Nephron (organoid): ENCODE measurements at regions not wholly inside any gene's neighbourhood (a gene's known extent, or its start where the extent isn't known, plus 50 kb on each side); places are given as distances from the start of the nearest gene placed in this dataset.

Experiments used
- H3K27ac Mint-ChIP-seq, 3 experiments: 2 replicates each; pipeline ENCODE4 v1.8.0; 2020; ENCODE audit warnings: mixed read lengths in 3 of 3, mild to moderate bottlenecking in 2 of 3, moderate library complexity in 1 of 3
- H3K27me3 Mint-ChIP-seq: 2 replicates; pipeline ENCODE4 v1.8.0; 2021; ENCODE audit warnings: low read depth, mild to moderate bottlenecking, moderate library complexity, mixed read lengths
- H3K36me3 Mint-ChIP-seq: 2 replicates; pipeline ENCODE4 v1.8.0; 2020; ENCODE audit warnings: low read depth, mixed read lengths
- H3K4me1 Mint-ChIP-seq: 2 replicates; pipeline ENCODE4 v1.8.0; 2020; ENCODE audit warnings: mixed read lengths
- H3K4me3 Mint-ChIP-seq, 3 experiments: 2 replicates each; pipeline ENCODE4 v1.8.0; 2020; ENCODE audit warnings: mild to moderate bottlenecking in 3 of 3, mixed read lengths in 3 of 3, moderate library complexity in 2 of 3
- H3K9me3 Mint-ChIP-seq: 2 replicates; pipeline ENCODE4 v1.8.0; 2020; ENCODE audit warnings: mixed read lengths
- CTCF ChIP-seq, 3 experiments: fragments of 200-600 bp; sonication (generic); IDR thresholded peaks; one replicate each; pipeline ENCODE4 v1.5.0; 2021; ENCODE audit warnings: antibody characterized with exemption in 3 of 3; ENCODE audit not compliant: unreplicated experiment in 3 of 3

- peaks cover 10% of the 10 kb centered on the region for H3K4me1 Mint-ChIP-seq
- peak overlapping the region in 1 of 3 experiments; percentile 18 for H3K27ac Mint-ChIP-seq
- no peak for TF ChIP-seq CTCF (IDR thresholded peaks at IDR 0.05; ENCODE audit: unreplicated experiment in 3 of 3)
- H3K27me3 Mint-ChIP-seq: peaks cover 25% of the 10 kb centered on the region
- H3K4me3 Mint-ChIP-seq: no peak overlapping the region
- H3K36me3 Mint-ChIP-seq: no peaks in the 10 kb centered on the region
- H3K9me3 Mint-ChIP-seq: no peaks in the 10 kb centered on the region
Observed at GRCh38 chr1:3978196-3978989, 78.3 kb upstream of the C1orf174 start.

GRCh38 chr1:3978990-3979325, 78.9 kb upstream of the C1orf174 start:
- Mint-ChIP-seq H3K4me1 (peaks cover 10% of the 10 kb centered on the region), H3K4me3 (no peak overlapping the region), H3K27ac (peak overlapping the region in 1 of 3 experiments; percentile 18), H3K36me3 (no peaks in the 10 kb centered on the region), H3K9me3 (no peaks in the 10 kb centered on the region), H3K27me3 (peaks cover 26% of the 10 kb centered on the region)
- no peak for TF ChIP-seq CTCF (IDR thresholded peaks at IDR 0.05; ENCODE audit: unreplicated experiment in 3 of 3)

DNA sequence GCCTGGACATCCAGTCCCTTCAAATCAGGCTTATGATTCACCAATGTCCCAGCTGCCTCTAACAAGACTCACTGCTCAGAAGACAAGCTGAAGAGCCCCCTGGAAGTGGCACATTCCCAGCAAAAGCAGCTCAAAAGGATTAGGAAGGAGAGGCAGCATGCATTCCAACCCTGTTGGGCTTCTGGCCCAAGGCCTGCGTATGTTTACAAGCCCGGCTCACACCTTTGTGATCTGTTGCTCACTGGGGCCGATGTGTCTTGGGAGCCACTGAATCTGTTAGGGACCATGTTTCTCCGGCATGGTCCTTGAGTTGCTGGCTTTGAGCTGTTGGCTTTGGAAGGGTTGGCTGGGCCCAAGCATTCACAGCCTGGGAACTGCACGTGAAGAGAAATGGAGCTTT, 81.2 kb upstream of the C1orf174 start:
- Mint-ChIP-seq H3K9me3 (no peaks in the 10 kb centered on the region), H3K4me1 (peaks cover 10% of the 10 kb centered on the region), H3K4me3 (no peak overlapping the region), H3K27me3 (peaks cover 30% of the 10 kb centered on the region), H3K27ac (no peak overlapping the region), H3K36me3 (no peaks in the 10 kb centered on the region)
- TF ChIP-seq CTCF (IDR thresholded peaks at IDR 0.05; ENCODE audit: unreplicated experiment in 3 of 3): no peak

GRCh38 chr1:3981746-3982505, 81.9 kb upstream of the C1orf174 start:
- Mint-ChIP-seq H3K36me3 (no peaks in the 10 kb centered on the region), H3K9me3 (no peaks in the 10 kb centered on the region), H3K27ac (no peak overlapping the region), H3K27me3 (peaks cover 30% of the 10 kb centered on the region), H3K4me3 (no peak overlapping the region), H3K4me1 (peaks cover 10% of the 10 kb centered on the region)
- no peak for TF ChIP-seq CTCF (IDR thresholded peaks at IDR 0.05; ENCODE audit: unreplicated experiment in 3 of 3)

DNA sequence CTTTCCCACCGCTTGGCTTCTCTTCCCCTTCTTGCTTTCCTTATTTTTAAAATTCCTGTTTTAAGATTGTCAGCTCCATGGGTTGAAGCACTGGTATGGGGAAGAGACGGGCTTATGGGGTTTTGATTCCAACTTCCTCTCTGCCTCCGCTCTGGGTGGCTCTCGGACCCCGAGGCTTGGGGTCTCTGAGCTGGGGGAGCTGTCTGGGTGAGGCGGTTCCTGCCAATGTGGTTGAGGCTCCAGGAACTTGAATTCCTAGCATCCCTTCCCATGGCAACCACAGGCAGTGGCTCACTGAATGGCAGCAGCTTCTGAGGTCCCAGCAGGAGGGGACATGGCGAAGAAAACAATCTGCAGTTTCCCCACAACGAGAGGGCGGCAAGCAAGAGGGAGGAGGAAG, 83.1 kb upstream of the C1orf174 start:
- H3K36me3 Mint-ChIP-seq: no peaks in the 10 kb centered on the region

More for the DNA sequence above, 83.1 kb upstream of the C1orf174 start:
- Mint-ChIP-seq H3K27ac (no peak overlapping the region), H3K27me3 (peaks cover 25% of the 10 kb centered on the region), H3K4me1 (peaks cover 10% of the 10 kb centered on the region), H3K4me3 (no peak overlapping the region), H3K9me3 (no peaks in the 10 kb centered on the region)
- TF ChIP-seq CTCF (IDR thresholded peaks at IDR 0.05; ENCODE audit: unreplicated experiment in 3 of 3): no peak
